Mucosa of stomach (tissue), 1 donor: ENCODE measurements at regions not wholly inside any gene's neighbourhood (a gene's known extent, or its start where the extent isn't known, plus 50 kb on each side); places are given as distances from the start of the nearest gene placed in this dataset.

Experiments used
- H3K27me3 ChIP-seq: one replicate; pipeline ENCODE4 v1.7.0; 2013; ENCODE audit warnings: mild to moderate bottlenecking, low read length; ENCODE audit not compliant: control insufficient read depth, insufficient read depth
- H3K36me3 ChIP-seq: one replicate; pipeline ENCODE4 v1.7.0; 2013; ENCODE audit warnings: low read length; ENCODE audit not compliant: control insufficient read depth, insufficient read depth
- H3K4me1 ChIP-seq: one replicate; pipeline ENCODE4 v1.7.0; 2013; ENCODE audit warnings: mild to moderate bottlenecking, low read length; ENCODE audit not compliant: control insufficient read depth, insufficient read depth
- H3K4me3 ChIP-seq: one replicate; pipeline ENCODE4 v1.7.0; 2013; ENCODE audit warnings: low read length
- H3K9ac ChIP-seq: one replicate; pipeline ENCODE4 v1.7.0; 2013; ENCODE audit warnings: mild to moderate bottlenecking, low read length, moderate library complexity
- H3K9me3 ChIP-seq: one replicate; pipeline ENCODE4 v1.7.0; 2013; ENCODE audit warnings: mild to moderate bottlenecking, low read length, moderate library complexity; ENCODE audit not compliant: control insufficient read depth
- donor health status: Pancreatic carcinoma.

DNA sequence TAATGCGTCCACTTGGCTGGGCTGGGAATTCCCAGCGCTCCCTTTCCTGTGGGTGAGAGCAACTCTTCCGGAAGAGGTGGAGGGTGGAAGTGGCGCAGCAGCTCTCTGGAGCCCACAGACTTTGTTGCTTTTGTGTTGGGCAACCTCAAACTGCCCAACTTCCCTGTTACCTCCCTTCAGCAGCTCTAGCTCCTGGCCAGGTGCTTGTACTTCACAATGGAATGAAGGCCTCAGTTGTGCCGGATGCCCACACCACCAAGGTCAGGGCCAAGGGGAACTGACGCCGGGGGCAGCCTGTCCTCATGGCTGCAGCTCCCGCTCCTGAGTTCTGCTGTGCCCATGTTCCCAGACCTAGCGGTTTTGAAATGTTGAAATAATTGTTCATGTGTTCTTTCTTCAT lies 322.9 kb downstream of the GALR1 start:
- Histone ChIP-seq H3K4me3 (no peak overlapping the region), H3K9ac (no peak overlapping the region)

DNA sequence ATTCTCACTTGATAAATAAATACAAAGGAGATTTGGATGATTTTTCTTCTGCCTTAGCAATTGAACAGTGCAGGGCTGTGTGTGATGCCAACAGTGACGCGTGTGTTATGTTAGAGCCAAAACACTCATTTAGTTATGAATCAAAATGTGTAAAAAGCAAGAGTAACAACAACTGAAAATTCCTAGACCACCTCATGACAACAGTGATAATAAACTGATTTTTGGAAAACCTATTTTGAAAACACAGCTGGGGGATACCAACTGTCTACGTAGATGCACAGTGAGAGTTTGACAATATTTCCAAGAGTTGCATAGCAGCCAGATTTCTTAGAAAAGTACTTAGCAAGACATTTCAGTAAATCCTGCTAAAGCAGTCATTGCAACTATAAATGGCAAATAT lies 323.9 kb downstream of the GALR1 start:
- H3K27me3 ChIP-seq = no peaks in the 10 kb centered on the region
- no peaks in the 10 kb centered on the region for H3K4me1 ChIP-seq
- no peak overlapping the region for H3K4me3 ChIP-seq
- no peaks in the 10 kb centered on the region for H3K36me3 ChIP-seq
- no peak overlapping the region for H3K9ac ChIP-seq
- no peaks in the 10 kb centered on the region for H3K9me3 ChIP-seq

More for the DNA sequence above, 322.9 kb downstream of the GALR1 start:
- H3K4me1 ChIP-seq = no peaks in the 10 kb centered on the region
- H3K36me3 ChIP-seq = no peaks in the 10 kb centered on the region
- no peaks in the 10 kb centered on the region for H3K27me3 ChIP-seq
- H3K9me3 ChIP-seq = no peaks in the 10 kb centered on the region

DNA sequence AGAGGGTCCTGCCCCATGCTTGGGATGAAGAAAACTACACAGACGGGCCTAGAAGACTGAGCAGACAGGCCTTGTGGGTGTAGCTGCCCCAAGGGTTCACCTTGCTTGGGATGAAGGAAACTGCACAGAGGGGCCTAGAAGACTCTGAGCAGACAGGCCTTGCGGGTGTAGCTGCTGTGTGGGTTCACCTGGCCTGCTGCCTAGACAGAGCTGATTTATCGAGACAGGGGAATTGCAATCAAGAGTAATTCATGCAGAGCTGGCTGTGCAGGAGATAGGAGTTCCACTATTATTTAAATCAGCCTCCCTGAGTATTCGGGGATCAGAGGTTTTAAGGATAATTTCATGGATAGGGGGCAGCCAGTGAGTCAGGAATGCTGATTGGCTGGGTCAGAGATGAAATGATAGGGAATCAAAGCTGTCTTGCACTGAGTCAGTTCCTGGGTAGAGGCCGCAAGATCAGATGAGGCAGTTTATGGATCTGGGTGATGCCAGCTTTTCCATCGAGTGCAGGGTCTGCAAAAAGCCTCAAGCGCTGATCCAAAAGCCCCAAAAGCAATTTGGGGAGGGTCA lies 341.4 kb downstream of the GALR1 start:
- H3K9me3 ChIP-seq = no peaks in the 10 kb centered on the region
- H3K4me1 ChIP-seq = no peaks in the 10 kb centered on the region
- no peak overlapping the region for H3K9ac ChIP-seq
- no peak overlapping the region for H3K4me3 ChIP-seq
- no peaks in the 10 kb centered on the region for H3K27me3 ChIP-seq
- no peaks in the 10 kb centered on the region for H3K36me3 ChIP-seq

DNA sequence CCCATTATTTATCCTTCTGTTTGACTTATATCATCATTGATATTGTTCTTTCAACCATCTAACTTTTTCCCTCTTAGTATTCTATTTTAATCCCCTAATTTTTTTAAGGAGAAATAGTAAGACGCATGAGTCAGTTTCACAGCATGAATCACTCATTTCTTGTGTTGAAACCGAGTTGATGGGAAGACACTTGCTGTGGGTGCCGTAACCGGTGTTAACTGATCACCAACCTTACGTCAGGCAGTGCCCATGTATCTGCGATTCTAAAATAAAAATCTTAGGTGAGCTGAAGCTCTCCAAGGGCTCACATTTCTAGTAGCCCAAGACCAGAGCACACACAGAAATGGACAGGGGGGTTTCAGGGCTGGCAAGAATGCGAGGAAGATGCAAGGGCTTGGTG lies 348.1 kb downstream of the GALR1 start:
- no peak overlapping the region for H3K4me3 ChIP-seq

DNA sequence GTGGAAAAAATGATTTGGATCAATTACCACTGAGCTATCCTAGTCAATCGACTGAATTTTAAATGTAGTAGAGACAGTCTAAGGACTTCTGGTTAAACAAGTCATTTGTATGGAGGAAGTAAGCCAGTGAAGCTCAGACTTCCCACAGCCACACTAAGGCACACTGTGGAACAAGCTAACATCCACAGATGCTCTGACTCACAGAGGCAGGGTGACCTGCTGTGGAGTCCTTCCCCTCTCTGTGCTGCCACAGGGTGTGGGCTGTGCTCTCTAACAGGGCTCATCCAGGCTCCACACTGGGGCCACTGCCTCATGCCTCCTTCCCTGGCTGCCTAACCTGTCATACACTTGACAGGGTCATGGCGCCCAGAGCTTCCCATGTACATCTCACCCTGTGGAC lies 351.0 kb downstream of the GALR1 start:
- no peaks in the 10 kb centered on the region for H3K9me3 ChIP-seq
- H3K4me3 ChIP-seq = no peak overlapping the region
- H3K4me1 ChIP-seq = no peaks in the 10 kb centered on the region
- no peaks in the 10 kb centered on the region for H3K36me3 ChIP-seq
- no peak overlapping the region for H3K9ac ChIP-seq
- H3K27me3 ChIP-seq = no peaks in the 10 kb centered on the region

More for the DNA sequence above, 348.1 kb downstream of the GALR1 start:
- Histone ChIP-seq H3K9me3 (no peaks in the 10 kb centered on the region), H3K36me3 (no peaks in the 10 kb centered on the region), H3K27me3 (no peaks in the 10 kb centered on the region), H3K9ac (no peak overlapping the region), H3K4me1 (no peaks in the 10 kb centered on the region)

DNA sequence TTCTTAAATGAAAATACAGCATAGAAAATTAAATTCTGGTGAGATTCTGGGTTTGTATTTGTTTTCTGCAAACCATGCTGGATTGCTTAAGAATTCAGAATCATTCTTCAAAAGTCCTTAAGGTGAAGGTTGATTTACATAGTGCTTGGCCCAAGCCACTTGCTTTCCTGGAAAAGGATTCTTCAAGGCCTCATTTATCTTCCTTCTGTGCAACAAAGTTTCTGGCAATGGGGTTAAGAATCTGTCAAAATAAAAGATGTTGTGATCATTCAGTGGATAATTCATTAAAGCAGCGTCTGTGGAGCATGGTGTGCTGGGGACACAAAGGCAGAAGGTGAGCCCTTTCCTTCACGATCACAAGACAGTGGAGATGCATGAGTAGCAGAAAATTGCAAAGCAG lies 351.9 kb downstream of the GALR1 start:
- H3K9me3 ChIP-seq = no peaks in the 10 kb centered on the region
- no peaks in the 10 kb centered on the region for H3K4me1 ChIP-seq
- no peak overlapping the region for H3K4me3 ChIP-seq
- H3K36me3 ChIP-seq = no peaks in the 10 kb centered on the region
- H3K9ac ChIP-seq = no peak overlapping the region
- no peaks in the 10 kb centered on the region for H3K27me3 ChIP-seq

DNA sequence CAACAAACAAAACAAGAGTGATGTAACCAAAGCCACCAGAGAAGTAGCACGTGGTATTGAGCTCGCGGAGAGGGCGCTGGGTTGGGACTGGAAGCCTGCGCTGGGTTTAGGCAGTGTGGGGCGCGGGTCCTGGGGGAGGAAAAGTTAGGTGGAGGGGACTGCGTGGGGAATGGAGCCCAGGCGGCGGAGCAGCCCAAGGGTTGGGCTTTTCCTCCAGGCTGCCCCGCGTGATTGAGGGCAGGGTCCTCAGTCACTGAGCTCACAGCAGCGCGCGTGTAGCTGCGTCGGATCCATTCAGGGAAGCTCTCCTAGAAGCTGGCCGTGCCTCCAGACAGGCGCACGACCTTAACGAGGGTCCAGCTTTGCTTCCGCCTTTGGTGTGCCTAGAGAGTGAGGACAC lies 357.4 kb downstream of the GALR1 start:
- Histone ChIP-seq H3K4me1 (no peaks in the 10 kb centered on the region), H3K27me3 (no peaks in the 10 kb centered on the region), H3K36me3 (no peaks in the 10 kb centered on the region), H3K4me3 (no peak overlapping the region), H3K9me3 (no peaks in the 10 kb centered on the region), H3K9ac (no peak overlapping the region)

DNA sequence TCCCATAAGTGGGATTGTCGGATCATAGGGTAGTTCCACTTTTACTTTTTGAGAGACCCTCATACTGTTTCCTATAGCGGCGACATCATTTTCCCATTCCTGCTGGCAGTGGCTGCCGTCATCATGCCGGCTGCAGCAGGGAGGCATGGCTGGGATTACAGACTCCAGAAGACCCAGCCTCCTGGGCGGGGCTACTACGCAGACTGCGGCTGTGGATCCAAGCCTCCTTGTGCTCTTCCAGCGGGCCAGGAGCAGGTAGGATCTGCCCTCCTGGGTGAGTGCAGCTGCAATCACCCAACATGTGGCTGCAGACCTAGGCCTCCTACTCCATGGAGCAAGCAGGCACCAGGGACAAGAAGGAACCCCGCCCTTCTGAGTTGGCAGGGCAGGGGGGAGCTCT lies 359.2 kb downstream of the GALR1 start:
- H3K4me1 ChIP-seq = no peaks in the 10 kb centered on the region
- H3K9me3 ChIP-seq = no peaks in the 10 kb centered on the region
- no peak overlapping the region for H3K9ac ChIP-seq
- no peaks in the 10 kb centered on the region for H3K27me3 ChIP-seq
- no peak overlapping the region for H3K4me3 ChIP-seq
- no peaks in the 10 kb centered on the region for H3K36me3 ChIP-seq

DNA sequence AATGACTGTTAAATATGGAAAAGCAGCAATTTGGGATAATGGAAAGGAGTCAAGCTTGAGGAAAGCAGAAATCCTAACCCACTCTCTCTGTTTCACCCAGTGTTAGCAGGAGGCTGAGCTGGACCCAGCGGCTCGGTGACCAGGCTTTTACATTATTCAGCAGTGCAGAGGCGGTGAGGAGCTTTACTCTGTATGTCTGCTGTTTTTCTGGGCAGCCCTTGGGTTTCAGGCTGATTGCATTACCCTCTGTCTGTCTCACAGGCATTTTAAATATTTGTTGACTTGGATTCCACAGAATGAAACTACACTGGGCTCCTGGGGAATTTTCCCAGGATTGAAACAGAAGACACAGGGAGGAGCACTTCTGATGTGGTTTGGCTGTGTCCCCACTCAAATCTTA lies 368.0 kb downstream of the GALR1 start:
- Histone ChIP-seq H3K9me3 (no peaks in the 10 kb centered on the region), H3K27me3 (no peaks in the 10 kb centered on the region)

DNA sequence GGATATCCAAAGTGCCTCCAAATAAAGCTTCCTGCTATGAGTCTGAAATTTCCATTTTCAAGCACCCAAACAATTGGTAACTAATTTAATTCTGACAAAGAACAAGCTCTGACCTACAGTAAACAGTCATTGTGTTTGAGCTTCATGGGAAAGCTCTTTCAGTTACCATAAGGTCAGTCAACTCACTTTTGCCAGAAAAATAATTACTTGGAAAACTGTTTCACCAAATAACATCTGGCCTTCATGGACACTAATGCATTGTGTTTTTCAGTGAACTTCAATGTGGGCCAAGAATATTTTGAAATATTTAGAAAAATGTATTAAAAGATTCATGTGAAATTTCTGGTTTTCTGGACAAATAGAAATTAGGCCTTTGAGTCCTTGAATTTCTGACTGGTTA lies 369.9 kb downstream of the GALR1 start:
- Histone ChIP-seq H3K4me3 (no peak overlapping the region), H3K36me3 (no peaks in the 10 kb centered on the region), H3K27me3 (no peaks in the 10 kb centered on the region), H3K4me1 (no peaks in the 10 kb centered on the region), H3K9me3 (no peaks in the 10 kb centered on the region), H3K9ac (no peak overlapping the region)

More for the DNA sequence above, 368.0 kb downstream of the GALR1 start:
- Histone ChIP-seq H3K9ac (no peak overlapping the region), H3K36me3 (no peaks in the 10 kb centered on the region), H3K4me3 (no peak overlapping the region), H3K4me1 (no peaks in the 10 kb centered on the region)

DNA sequence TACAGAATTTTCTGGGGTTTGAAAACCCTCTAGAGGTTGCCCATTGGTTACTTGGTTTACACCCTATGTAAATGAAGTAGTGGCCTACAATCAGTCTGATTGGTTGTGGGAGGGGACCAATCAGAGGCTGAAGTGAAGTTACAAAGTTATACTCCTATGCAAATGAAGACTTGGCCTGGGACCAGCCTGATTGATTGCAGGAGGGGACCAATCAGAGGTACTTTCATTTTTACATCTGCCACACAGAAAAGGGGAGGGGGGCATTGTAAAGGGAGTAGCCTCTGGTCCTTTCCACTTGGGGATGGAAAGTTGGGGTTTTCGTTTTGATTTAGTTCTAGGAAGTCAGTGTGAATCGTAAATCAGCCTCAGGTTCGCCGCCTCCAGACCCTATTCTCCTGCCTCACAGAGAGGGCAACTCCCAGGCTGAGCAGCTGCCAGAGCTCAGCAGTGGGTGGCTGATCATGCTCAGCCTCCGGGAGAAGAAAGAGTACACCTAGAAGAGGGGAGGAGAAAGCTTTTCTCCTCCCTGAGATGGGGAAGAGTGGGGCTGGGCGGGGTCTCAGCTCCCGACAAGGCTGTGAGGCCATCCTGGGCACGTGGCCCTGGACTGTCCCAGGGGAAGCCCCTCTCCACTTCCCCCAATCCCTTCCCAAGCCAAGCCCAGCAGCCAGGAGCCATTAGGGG lies 372.5 kb downstream of the GALR1 start:
- Histone ChIP-seq H3K9ac (no peak overlapping the region), H3K36me3 (no peaks in the 10 kb centered on the region), H3K4me1 (no peaks in the 10 kb centered on the region), H3K9me3 (no peaks in the 10 kb centered on the region), H3K27me3 (no peaks in the 10 kb centered on the region), H3K4me3 (no peak overlapping the region)

DNA sequence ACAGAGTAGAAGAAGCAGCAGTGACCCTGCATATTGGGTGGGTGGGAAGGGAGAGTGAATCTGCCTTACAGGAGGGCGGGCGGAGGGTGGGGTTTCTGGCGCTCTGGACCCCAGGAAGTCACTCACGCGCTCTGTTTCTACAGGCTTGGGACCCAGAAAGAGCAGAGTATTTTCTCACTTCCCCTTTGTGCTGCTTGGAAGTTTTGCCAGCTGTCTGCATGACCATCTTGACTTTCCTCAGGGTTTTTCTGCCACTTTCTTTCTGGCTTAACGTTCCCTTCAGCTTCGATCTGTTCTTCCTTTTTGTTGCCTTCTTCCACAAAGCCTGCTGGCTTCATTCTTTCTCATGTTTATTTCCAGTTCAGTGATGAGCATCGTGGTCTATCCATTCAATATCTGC lies 383.1 kb downstream of the GALR1 start:
- H3K27me3 ChIP-seq = no peaks in the 10 kb centered on the region
- H3K4me3 ChIP-seq = no peak overlapping the region
- H3K4me1 ChIP-seq = no peaks in the 10 kb centered on the region
- H3K9ac ChIP-seq = no peak overlapping the region
- no peaks in the 10 kb centered on the region for H3K9me3 ChIP-seq
- H3K36me3 ChIP-seq = no peaks in the 10 kb centered on the region

DNA sequence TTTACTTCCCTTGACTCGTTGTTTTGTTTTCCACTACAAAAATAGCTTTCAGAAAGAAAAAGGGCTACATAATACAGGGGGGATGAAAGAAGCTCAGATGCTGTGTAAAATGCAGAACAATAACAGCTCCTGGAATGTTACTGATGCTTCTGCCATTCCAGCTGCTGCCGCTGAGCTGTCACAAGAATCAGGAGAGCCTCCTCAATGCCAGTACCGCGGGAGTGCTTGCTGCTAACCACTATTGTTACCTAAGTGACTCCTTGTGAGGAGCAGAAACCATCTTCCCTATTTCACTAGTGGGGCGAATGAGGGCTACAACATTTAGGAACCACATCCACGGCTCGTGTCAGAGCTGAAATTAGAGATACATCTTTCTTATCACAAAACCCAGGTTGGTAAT lies 384.8 kb downstream of the GALR1 start:
- no peaks in the 10 kb centered on the region for H3K4me1 ChIP-seq
- no peaks in the 10 kb centered on the region for H3K36me3 ChIP-seq
- no peaks in the 10 kb centered on the region for H3K27me3 ChIP-seq
- no peaks in the 10 kb centered on the region for H3K9me3 ChIP-seq
- no peak overlapping the region for H3K9ac ChIP-seq
- H3K4me3 ChIP-seq = no peak overlapping the region
